HG03432 (cell line): ENCODE measurements at regions not wholly inside any gene's neighbourhood (a gene's known extent, or its start where the extent isn't known, plus 50 kb on each side); places are given as distances from the start of the nearest gene placed in this dataset.
"Not testable (repeated sequence)": the region's sequence is repeated elsewhere in the genome, so short reads cannot be mapped to it uniquely, and the experiment has no call there.

Experiments used
- ATAC-seq: cut with Tn5 transposase; IDR thresholded peaks from one replicate; pipeline ENCODE4 v1.9.1; 2021; ENCODE audit warnings: mild to moderate bottlenecking, moderate library complexity; ENCODE audit not compliant: unreplicated experiment

DNA sequence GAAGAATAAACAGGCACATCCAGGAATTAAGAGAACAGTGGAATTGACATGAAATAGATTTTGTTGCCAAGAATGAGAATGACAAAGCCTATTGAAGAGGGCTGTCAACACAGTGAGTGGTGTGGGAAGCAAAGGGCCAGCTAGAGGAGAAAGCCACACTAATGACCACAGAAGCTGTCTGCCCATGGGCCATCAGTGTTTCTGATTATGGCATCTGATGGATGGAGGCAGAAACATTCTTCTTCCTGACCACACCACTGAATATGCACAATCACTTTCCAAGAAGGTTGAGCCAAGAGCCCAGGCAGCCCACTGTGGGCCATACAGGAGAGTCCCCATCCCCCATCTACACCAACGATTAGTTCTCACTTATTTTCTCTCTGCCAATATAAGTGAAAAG is 146.0 kb upstream of the SH3BP4 start:
- no peak for ATAC-seq

DNA sequence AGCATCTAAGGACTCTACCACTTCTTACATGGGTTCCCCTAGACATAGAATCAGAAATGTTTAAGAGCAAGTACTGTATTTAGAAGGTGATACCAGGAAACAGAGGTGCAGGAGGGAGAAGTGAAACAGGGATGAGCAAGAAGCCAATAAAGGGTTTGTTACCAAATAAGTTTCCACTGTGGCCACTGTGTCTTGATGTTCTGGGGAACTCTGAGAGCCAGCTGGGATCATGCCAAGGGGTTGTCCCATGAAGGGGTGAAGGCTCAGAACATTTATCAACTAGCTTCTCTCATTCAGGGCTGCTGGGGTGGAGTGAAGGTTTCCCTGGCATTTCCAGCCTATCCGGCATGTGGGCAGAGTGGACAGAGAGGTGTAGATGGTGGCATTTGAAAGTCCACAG is 147.1 kb upstream of the SH3BP4 start:
- ATAC-seq = no peak

DNA sequence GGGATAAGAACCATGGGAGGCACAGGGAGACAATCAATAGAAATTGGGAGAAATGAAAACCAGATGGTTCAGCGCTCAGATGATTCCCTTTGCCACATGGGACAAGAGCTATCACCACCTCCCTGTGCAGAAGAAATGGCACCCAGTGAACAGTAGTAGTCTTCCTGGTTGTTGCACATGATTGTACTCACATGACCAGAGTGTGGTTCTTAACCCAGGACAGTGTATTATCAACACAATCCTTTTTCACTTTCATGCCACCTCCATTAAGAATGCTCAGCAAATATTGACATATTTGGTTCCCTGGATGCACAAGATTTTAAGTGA is 149.0 kb upstream of the SH3BP4 start:
- no peak for ATAC-seq

DNA sequence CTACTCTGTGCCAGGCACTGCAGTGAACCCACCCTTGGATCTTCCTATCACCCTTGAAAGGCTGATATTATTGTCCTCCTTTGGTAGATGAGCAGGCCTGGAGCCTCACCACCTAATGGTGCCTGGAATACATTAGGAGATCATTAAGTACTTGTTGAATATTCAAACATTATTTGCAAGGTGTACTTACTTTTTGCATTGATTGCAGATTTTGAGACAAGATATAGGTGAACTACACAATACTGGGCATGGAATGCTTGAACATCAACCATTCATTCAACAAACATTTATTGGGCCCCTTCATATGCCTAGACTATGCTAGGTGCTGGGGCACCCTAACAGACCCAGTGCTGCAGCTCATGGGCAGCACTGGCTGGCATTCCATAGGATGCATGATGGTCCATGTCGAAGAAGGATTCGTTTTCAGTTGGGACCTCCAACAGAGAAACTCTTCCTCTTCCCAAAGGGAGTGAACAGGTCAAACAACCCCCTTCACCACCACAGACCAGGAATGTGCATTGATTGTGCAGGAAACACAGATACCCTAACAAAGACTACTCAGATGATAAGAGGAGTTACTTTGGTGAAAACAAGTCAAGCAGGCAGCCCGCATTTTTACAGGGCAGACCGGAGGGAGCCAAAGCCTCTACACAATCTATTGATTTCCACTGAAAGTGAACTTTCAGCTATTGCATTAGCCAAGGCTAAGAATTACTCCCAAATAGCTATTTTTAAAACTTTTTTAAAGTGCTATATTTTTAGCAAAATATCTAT is 149.6 kb upstream of the SH3BP4 start:
- no peak for ATAC-seq

DNA sequence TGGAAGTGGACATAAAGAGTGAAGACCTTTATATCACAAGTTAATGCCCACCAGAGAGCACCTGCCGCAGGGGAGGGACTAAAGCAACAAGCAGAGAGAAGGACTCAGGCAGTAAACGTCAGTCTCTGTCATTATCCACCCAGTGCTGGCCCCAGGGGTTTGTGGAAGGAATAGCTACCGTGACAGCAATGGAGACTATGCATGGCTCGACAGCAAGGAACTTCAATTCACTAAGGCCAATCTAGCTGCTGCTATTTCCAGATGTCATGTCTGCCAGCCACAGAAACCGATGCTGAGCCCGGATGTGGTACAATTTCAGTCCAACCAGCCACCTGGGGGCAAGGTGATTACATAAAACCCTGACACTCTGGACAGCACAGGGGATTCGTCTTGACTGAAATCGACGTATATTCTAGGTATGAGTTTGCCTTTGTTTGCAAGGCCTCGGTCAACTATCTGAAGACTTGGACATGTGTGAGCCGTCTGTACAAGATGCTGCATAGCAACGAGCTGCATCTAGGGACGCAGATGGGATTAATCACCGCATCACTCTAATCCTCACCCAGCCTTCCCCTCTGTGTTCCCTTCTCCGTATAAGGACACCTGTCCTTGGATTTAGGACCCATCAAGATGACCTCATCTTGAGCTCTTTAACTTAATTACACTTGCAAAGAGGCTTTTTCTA is 154.1 kb upstream of the SH3BP4 start:
- ATAC-seq = no peak

DNA sequence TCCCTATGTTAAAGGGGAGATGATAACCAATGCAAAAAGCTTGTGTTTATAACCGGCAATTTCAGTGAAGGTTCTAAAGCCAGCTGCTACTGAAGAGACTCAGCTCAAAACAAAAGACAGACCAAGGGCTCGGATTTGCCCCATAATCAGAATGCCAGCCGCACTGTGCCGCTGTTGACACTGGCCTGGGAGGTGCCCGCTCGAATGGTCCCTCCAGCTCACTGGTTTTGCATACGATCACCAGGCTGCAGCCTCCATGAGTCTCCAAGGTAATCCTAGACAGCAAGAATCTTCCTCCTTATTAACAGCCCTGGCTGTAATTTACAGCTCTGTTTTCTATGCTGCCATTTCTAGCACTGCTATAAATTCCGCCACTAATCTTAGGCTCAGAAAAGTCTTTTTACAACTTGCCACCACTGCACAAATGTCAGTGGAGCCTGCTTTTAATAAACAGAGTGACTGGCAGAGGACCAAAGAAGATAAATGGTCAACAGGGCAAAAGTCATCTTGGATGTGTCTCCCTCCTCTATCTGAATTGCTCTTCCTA is 155.7 kb upstream of the SH3BP4 start:
- ATAC-seq = no peak

DNA sequence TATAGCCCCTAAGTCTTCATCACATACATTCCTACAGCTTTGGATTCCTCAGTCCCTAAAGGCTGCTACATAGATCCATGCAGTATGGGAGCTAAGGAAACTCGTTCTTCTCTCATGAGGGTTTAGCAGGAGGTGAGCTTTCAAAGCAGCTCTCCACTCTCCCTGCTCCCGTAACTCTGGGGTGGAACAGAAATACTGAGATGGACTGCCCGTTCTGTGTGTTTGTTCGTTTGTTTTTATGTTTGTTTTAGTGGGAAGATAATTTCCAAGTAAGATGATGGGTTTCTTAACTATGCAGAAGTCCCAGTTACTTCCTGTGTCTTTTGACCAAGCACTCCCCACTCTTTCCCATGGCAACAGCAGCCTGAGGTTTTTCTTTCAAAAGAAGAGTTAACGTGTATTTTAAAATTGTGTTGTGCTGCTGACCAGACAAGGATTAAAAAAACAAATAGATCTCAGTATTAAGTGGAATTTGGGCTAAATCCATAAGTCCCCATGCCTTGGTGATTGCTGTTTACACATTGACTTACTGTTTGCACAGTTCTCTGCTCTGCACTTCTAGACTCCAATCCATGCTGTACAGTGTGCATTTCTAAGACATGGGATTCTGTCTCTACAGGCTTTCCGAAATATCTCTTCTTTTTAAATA is 156.4 kb upstream of the SH3BP4 start:
- no peak for ATAC-seq

DNA sequence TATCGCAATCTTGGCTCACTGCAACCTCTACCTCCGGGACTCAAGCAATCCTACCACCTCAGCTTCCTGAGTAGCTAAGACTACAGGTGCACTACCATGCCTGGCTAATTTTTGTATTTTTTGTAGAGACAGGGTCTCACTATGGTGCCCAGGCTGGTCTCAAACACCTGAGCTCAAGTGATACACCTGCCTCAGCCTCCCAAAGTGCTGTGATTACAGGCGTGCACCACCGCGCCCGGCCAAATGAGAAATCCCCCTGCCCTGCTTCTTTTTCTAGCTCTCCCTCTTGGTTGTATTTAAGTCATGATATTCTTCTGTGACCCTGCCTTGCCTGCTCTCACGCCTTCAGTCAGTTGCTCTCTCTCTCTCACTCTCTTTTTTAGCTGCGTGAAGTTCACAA is 157.0 kb upstream of the SH3BP4 start:
- ATAC-seq = no peak

DNA sequence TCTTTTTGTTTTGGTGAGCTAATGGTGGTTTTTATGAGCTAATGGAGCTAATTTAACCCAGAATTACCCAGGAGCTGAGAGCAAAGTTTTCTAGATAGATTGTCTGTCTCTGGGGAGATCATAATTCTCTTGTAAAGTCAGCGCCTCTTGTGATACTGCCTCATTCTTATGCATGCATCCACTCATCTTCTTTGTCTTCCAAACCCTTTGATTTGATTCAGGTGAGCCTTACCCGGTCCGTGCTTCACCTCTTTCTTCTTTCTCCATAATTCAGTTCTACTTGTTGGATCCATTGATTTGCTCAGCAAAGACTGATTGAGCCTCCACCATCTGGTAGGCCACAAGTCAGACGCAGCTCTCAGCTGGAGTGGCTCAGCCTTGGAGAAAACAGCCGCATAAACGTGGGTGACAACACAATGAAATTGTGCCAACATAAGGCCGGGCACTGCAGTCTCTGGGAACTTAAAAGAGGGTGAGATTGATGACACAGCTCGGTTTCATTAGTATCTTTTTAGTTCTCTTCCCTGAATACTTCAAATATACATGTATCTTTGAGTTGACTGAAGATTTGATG is 158.5 kb upstream of the SH3BP4 start:
- ATAC-seq = no peak

DNA sequence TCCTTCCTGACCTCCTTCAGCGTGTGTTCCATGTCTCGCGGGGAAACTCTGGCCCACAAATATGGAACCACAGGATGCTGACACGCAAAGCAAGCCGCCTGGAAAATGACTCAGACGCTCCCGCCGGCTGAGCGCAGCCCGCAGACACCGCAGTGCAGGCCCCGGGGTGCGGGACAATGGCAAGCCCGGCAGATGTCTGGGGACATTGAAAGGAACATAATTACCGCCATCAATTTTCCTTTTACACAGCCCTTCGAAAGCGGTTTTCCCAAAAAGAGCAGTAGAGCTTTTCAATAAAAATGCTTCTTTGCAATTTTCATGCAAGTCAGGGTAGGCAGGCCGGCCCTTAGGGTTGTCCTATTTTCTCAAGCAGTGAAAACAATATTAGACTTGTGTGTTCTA is 159.2 kb upstream of the SH3BP4 start:
- ATAC-seq = no peak

DNA sequence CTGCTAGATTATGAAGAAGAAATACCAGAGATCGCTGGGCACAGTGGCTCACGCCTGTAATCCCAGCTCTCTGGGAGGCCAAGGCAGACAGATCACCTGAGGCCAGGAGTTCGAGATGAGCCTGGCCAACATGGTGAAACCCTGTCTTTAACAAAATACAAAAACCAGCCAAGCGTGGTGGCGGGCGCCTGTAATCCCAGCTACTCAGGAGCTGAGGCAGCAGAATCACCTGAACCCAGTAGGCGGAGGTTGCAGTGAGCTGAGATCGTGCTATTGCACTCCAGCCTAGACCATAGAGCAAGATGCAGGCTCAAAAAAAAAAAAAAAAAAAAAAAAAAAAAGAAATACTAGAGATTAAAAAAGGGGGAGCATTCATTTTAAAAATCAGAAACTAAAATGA is 159.7 kb upstream of the SH3BP4 start:
- ATAC-seq = not testable (repeated sequence)

DNA sequence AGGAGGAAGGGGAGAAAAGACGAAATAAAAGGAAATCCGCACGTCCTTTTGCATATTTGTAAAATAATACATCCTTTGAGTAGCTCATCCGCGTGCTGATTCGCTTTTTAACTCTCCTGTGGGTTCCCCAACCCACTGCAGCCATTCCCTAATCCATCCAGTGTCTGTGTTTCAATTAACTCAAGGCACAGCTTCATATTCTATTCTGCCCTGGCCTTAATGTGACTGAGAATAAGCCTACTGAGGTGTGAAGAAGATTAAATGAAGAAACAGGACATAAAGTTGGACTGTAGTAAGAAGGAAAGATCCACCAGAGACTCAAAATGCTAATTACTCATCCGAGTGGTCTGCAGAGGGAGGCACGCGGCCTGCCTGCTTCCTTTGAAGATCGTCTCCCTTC is 161.4 kb upstream of the SH3BP4 start:
- ATAC-seq = no peak

DNA sequence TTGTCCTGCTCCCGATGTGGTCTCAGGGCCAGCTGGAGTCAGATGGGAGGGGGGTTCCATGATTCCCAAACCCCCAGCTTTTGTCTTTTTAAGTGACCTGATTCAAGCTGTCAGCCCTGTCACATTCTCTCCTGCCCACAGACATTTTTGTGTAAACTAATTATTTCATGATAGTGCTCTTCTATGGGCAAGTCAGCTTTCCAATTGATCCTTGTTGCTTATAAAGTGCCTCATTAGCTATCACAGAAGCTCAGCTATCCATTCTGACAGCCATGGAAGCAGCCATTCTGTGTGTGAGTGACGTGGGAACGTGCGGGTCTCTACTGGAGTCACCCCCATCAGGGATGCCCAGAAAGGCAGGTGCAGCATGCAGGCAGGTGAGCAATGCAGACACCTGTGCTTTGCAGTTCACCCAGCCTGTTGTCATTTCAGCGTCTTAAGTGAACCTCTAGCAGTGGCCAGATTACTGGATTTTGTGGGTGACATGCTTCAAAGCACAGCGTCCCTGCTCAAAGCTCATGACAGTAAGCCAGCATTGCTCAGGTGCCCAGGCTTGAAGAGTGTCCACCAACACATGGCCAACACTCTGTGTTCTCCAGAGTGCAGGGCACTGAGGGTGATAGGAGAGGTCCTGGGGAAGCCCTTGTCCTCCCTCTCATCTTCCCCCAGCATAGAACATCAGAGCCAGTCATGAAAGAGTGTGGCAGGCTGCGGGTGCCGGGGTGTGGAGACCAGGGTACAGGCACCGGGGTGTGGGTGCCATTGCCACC is 162.1 kb upstream of the SH3BP4 start:
- ATAC-seq = no peak

DNA sequence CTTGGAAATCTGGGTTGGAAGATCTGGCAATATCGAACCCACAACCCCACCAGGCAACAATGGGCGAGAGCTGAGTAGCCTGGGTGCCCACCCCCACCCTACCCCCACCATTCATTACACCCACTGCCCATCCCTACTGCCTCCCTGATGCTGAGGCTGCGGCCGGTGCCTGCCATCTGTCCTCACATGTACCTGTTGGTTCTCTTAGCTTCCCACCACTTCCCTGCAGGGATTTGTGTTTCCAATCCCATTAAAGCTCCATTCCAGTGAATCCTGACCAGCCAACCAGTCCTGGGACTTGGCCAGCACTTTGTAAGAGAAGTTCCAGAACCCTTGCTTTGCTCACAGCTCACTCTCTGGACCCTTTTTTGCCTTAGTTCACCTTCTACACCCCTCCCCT is 163.0 kb upstream of the SH3BP4 start:
- no peak for ATAC-seq

DNA sequence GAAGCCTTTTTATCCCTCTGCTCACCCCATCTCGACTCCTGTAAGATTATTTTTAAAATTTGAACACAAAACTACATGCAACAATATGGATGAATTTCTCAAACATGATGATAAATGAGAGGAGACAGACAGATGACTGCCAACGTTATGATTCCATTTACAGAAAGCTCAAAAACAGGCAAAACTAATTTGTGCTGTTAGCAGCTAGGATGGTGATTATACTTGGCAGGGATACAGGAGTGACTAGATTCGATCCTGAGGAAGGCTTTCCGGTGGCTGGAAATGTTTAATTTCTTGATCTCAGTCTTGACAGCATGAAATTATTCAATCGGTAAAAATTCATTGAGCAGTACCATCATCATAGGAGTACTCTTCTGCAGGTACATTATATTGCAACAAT is 163.4 kb upstream of the SH3BP4 start:
- no peak for ATAC-seq

DNA sequence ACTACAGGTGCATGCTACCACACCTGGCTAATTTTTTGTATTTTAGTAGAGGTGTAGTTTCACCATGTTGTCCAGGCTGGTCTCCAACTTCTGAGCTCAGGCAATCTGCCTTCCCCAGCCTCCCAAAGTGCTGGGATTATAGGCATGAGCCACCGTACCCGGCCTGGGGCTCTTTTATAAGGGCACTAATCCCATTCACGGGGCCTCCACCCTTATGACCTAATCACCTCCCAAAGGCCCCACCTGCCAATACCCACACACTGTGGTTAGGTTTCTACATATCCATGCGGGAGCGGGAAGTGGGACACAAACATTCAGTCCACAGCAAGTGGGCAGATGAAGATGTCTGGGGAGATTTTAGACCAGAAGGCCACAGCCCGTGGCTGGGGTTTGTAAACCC is 164.7 kb upstream of the SH3BP4 start:
- no peak for ATAC-seq

DNA sequence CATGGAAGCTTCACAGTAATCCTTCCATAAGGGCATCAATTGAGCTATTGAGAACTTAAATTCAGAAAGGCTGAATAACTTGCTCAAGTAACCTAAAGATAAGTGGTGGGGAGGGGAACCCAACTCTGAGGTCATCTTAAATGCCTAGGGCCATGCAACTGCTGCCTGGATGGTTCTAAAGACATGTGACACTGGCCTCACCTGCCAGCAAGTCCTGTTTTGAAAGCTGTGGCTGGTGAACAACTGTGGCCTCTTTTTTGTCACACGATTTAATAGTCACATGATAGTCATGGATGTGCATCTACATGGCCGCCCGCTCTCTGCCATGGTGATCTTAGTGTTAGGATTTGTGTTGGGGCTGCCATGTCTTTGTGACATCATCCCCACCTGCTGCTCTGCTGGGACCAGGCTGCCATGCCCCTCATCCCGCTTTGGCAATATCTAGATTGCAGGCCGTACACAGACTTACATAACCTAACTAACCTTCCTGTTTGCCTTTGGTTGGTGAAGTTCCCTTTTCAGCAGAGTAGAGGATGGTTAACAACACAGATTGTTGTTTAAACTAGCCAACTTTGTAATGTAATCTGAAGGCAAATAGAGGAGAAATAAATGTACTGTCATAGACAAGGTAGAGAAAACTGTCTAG is 177.9 kb upstream of the SH3BP4 start:
- no peak for ATAC-seq

DNA sequence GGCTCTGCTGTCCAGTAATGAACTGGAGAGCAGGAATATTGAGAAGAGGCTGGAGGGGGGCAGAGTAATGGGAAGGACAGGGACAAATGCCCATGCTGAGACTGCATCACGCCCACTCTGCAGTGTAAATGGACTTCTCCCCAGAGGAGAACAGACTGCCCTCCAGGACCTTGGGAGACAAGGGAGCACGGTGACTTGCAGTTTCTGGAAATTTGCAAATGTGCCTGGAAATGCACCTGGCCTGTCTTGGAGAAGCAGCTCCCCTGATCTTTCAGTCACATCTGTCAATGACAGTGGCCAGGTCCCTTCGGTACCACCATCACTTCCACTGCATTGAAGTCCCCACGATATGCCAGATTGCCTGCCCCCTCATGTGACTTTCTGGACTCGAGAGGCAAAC is 178.7 kb upstream of the SH3BP4 start:
- no peak for ATAC-seq

DNA sequence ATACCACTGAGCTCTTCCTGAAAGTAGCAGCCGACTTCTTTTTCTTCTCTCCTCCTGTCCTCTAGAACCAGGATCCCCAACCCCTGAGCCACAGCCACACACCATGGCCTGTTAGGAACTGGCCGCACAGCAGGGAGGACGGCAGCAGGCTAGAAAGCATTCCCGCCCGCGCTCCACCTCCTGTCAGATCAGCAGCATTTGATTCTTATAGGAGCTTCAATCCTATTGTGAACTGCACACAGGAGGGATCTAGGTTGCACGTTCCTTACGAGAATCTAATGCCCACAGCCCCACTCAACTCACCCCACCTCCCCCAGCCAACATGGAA is 179.1 kb upstream of the SH3BP4 start:
- ATAC-seq = no peak

DNA sequence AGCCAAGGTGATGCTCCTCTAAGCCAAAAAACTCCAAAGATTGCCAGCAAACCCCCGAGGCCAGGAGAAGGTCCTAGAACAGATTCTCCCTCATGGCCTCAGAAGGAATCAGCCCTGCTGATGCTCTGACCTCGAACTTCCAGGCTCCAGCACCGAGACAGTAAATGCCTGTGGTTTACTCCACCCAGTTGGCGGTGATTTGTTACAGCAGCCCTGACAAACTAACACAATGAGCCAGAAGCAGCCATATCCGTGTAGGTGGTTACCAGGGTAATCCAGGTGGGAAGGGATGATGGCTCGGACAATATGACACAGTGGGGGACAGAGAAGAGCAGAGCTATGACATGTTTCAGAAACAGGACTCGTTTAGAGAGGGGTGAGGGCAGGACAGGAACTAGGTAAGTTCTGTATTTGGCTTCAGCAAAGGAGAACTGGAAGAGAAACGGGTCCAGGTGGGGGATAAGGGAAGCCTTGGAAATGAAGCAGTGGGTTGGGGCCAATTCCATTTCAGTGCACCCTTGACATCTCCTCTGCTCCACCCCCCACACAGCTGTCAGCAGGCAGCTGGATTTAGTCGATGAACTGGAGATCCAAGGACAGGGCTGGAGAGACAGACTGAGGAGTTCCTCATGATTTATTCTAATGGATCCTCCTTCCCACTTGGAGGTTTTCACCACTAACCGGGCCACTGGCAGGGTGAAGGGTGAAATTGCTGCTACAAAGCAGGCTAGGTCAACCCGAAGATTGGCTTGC is 179.7 kb upstream of the SH3BP4 start:
- ATAC-seq = no peak
